ENCODE measurements at regions not wholly inside any gene's neighbourhood (a gene's known extent, or its start where the extent isn't known, plus 50 kb on each side); places are given as distances from the start of the nearest gene placed in this dataset.

DNA sequence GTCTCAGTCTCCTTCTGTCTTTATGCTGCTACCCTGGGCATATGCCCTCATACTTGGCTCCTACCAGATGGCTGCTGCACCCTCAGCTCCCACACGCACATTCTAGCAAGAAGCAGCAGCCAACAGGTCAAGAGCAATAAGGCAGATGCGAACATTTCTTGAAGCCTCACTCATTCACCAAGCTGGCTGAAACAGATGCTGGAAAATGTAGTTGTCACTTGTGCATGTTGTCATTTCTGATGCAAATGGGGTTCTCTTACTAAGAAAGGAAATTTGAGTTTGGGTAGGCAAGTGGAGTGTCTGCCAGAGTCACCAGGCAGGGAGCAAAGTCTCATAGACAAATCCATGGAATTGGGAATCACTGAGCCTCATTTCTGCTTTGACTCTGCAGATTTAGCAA, 57.4 kb upstream of the SORBS2 start:
- Histone ChIP-seq H3K36me3 (no peaks in the 10 kb centered on the region), H3K9me3 (no peaks in the 10 kb centered on the region), H3K4me1 (no peaks in the 10 kb centered on the region), H3K27me3 (no peaks in the 10 kb centered on the region), H3K4me3 (no peak overlapping the region), H3K27ac (no peak overlapping the region)
- 86 to 90% methylated on average over 2 of the region's 2 CpGs for WGBS, 2 donors
- DNase-seq (ENCODE audit: low spot score in 2 of 2), result no peak
- TF ChIP-seq, protein P1, sequence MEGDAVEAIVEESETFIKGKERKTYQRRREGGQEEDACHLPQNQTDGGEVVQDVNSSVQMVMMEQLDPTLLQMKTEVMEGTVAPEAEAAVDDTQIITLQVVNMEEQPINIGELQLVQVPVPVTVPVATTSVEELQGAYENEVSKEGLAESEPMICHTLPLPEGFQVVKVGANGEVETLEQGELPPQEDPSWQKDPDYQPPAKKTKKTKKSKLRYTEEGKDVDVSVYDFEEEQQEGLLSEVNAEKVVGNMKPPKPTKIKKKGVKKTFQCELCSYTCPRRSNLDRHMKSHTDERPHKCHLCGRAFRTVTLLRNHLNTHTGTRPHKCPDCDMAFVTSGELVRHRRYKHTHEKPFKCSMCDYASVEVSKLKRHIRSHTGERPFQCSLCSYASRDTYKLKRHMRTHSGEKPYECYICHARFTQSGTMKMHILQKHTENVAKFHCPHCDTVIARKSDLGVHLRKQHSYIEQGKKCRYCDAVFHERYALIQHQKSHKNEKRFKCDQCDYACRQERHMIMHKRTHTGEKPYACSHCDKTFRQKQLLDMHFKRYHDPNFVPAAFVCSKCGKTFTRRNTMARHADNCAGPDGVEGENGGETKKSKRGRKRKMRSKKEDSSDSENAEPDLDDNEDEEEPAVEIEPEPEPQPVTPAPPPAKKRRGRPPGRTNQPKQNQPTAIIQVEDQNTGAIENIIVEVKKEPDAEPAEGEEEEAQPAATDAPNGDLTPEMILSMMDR (IDR thresholded peaks at IDR 0.05), result no peak
- no peak for TF ChIP-seq POLR2A (IDR thresholded peaks at IDR 0.05)
- no peak for TF ChIP-seq EP300 (IDR thresholded peaks at IDR 0.05)

DNA sequence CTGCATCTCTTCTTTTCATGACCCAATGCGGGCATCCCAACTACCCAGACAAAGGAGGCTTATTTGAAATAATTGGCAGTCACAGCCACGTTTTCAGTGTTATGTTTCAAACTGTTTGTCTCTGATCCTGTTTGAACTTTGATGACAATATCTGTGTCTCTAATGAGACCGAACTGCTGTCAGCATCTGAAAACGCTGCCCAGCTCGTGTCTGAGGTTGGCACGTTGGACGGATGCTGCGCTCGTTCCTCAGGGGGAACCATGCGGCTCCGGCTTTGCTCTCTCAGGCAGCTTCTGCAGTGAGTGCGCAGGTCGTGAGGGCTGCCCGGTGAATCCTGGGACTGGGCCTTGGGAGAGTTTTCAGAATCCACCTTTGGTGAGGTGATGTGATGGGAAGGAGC, 58.4 kb upstream of the SORBS2 start:
- Histone ChIP-seq H3K36me3 (no peaks in the 10 kb centered on the region), H3K4me3 (no peak overlapping the region), H3K9me3 (no peaks in the 10 kb centered on the region), H3K27ac (no peak overlapping the region), H3K27me3 (no peaks in the 10 kb centered on the region), H3K4me1 (no peaks in the 10 kb centered on the region)
- DNase-seq (ENCODE audit: low spot score in 2 of 2), result no peak
- WGBS, 2 donors, result 70 to 73% methylated on average over 14 of the region's 14 CpGs
- TF ChIP-seq POLR2A (IDR thresholded peaks at IDR 0.05) (no peak), EP300 (IDR thresholded peaks at IDR 0.05) (no peak)
- TF ChIP-seq, protein P1 (IDR thresholded peaks at IDR 0.05), result no peak

DNA sequence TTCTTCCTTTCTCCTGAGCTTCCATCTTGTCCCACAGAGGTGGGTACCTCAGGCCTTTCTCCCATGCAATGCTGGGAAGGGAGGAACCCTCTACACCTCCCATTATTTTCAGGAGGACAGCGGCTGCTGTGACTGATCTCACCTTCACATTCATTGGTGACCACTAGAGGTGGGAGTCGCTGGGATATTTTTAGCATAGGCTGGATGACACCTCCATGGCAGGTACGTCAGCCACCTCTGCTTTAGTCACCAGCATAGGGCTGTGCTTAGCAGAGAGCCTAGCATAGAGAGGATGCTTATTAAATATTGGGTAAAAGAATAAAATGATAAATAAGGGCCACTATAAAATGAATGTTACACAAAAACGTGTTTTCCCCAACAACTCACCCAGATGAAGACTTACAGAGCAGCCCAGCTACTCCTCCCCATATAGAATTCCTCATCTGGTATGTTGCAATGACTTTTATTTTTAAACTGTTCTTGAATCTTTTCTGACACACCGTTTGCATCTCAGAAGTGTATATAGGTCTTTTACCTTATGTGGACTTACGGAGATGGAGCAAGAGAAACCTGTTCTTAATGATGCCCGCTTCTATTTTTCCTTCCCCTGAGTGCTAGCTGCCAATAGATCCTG, 60.9 kb upstream of the SORBS2 start:
- no peaks in the 10 kb centered on the region for H3K4me1 ChIP-seq
- WGBS, 2 donors, result 92% methylated on average over 7 of the region's 7 CpGs
- no peaks in the 10 kb centered on the region for H3K27me3 ChIP-seq
- no peak overlapping the region for H3K4me3 ChIP-seq
- no peaks in the 10 kb centered on the region for H3K9me3 ChIP-seq
- H3K36me3 ChIP-seq, result no peaks in the 10 kb centered on the region
- TF ChIP-seq, protein P1 (IDR thresholded peaks at IDR 0.05), result no peak
- TF ChIP-seq POLR2A (IDR thresholded peaks at IDR 0.05) (no peak), EP300 (IDR thresholded peaks at IDR 0.05) (no peak)
- no peak overlapping the region for H3K27ac ChIP-seq
- no peak for DNase-seq (ENCODE audit: low spot score in 2 of 2)

DNA sequence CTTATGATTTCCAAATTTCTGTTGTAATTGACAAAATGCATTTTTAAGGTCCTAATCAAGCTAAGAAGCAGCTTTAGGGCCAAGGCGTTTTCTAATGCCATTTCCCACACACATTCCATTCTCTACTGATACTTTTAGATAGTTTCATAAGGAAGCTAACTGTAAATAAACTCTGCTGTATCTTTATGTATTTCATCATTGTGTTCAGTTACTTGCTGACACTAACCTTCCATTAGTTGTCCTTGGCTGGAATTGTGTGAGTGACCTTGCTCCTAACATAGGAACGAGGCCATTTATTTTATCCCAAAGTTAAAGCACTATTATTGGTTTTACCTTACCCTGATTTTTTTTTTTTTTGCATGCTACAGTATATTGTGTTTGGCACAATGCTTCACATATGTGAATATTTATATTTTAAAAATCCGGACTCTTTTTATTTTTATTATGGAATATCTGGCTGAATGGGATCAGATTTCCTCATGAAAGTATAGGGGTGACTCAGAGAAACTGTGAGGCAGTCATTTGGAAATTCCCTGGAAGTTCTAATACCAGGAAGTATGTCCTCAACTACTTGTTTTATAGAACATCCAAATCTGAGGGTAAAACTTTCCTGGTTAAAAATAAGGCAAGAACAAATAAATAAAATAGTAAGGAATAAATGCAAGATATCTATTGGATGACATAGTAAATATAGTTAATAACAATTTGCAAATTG, 62.7 kb upstream of the SORBS2 start:
- Histone ChIP-seq H3K4me3 (no peak overlapping the region), H3K36me3 (no peaks in the 10 kb centered on the region), H3K27ac (no peak overlapping the region), H3K9me3 (no peaks in the 10 kb centered on the region), H3K27me3 (no peaks in the 10 kb centered on the region), H3K4me1 (no peaks in the 10 kb centered on the region)
- no peak for DNase-seq (ENCODE audit: low spot score in 2 of 2)
- WGBS, 2 donors, result 59 to 60% methylated on average over 3 of the region's 3 CpGs
- TF ChIP-seq, protein P1 (IDR thresholded peaks at IDR 0.05), result no peak

DNA sequence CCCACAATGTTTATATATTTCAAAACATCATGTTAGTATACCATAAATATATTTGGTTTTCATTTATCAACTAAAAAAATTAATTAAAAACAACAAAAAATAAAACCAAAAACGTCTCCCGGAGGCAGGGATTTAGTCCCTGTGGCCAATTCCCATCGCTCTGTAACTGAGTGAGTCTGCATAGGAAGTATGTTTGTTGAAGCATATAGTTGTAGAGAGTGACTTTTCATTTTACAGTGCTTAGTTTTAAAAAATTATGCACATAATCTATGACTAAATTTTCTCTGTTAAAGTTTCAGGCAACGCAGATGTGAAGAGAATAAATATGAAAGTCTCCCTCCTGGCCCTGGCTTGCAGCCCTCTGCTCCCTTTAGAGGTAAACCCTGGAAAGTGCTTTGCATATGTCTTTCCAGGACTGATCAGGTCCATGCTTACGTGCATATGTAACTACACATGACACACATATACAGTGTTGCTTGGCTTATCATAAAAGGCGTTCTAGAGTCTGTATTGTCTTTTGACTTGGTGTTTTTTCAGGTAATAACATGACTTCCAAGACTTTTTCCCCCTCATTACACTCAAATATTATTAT, 63.4 kb upstream of the SORBS2 start:
- Histone ChIP-seq H3K4me1 (no peaks in the 10 kb centered on the region), H3K36me3 (no peaks in the 10 kb centered on the region), H3K27me3 (no peaks in the 10 kb centered on the region), H3K27ac (no peak overlapping the region), H3K4me3 (no peak overlapping the region), H3K9me3 (no peaks in the 10 kb centered on the region)
- TF ChIP-seq, protein P1 (IDR thresholded peaks at IDR 0.05), result no peak
- no peak for TF ChIP-seq EP300 (IDR thresholded peaks at IDR 0.05)
- no peak for TF ChIP-seq POLR2A (IDR thresholded peaks at IDR 0.05)
- DNase-seq (ENCODE audit: low spot score in 2 of 2), result no peak
- WGBS, 2 donors, result 84 to 88% methylated on average over 6 of the region's 6 CpGs

Measured in tibial nerve (tissue), 4 donors.